Subcutaneous abdominal adipose tissue (tissue), 5 donors: ENCODE measurements at regions not wholly inside any gene's neighbourhood (a gene's known extent, or its start where the extent isn't known, plus 50 kb on each side); places are given as distances from the start of the nearest gene placed in this dataset.
"Not testable (repeated sequence)": the region's sequence is repeated elsewhere in the genome, so short reads cannot be mapped to it uniquely, and the experiment has no call there.

ENCODE experiments used
- H3K27ac ChIP-seq: one replicate; pipeline ENCODE4 v1.7.0; 2013; ENCODE audit warnings: low read depth, mild to moderate bottlenecking, inconsistent platforms, low read length, moderate library complexity
- H3K27me3 ChIP-seq, 5 donors: one replicate each; pipeline ENCODE4 v1.7.0; 2013; ENCODE audit warnings: low read length in 5 of 5, inconsistent platforms in 1 of 5; ENCODE audit not compliant: control insufficient read depth in 5 of 5, insufficient read depth in 4 of 5
- H3K36me3 ChIP-seq, 5 donors: one replicate each; pipeline ENCODE4 v1.7.0; 2013; ENCODE audit warnings: low read length in 5 of 5; ENCODE audit not compliant: control insufficient read depth in 5 of 5, insufficient read depth in 5 of 5
- H3K4me1 ChIP-seq, 5 donors: one replicate each; pipeline ENCODE4 v1.7.0; 2013; ENCODE audit warnings: low read length in 5 of 5, mild to moderate bottlenecking in 3 of 5, moderate library complexity in 1 of 5; ENCODE audit not compliant: control insufficient read depth in 5 of 5, insufficient read depth in 5 of 5
- H3K4me3 ChIP-seq, 5 donors: one replicate each; pipeline ENCODE4 v1.7.0; 2013; ENCODE audit warnings: low read length in 5 of 5, low read depth in 1 of 5
- H3K9ac ChIP-seq, 5 donors: one replicate each; pipeline ENCODE4 v1.7.0; 2013; ENCODE audit warnings: low read length in 5 of 5, mild to moderate bottlenecking in 4 of 5, moderate library complexity in 3 of 5
- H3K9me3 ChIP-seq, 5 donors: one replicate each; pipeline ENCODE4 v1.7.0; 2013; ENCODE audit warnings: low read length in 5 of 5; ENCODE audit not compliant: control insufficient read depth in 5 of 5
- donor health status: healthy.
- donor health status: healthy.
- donor health status: healthy.
- donor health status: healthy.
- donor health status: healthy.

GRCh38 chr5:38692781-38693527 is 136.5 kb upstream of the LIFR start:
- Histone ChIP-seq H3K4me1 (peaks cover 0 to 17% (median 0%) of the 10 kb centered on the region in 5 donors), H3K9me3 (no peaks in the 10 kb centered on the region)

GRCh38 chr5:38695021-38695958 is 138.8 kb upstream of the LIFR start:
- no peaks in the 10 kb centered on the region for H3K27me3 ChIP-seq
- no peak overlapping the region for H3K9ac ChIP-seq
- H3K36me3 ChIP-seq = no peaks in the 10 kb centered on the region
- H3K4me1 ChIP-seq = peaks cover 0 to 17% (median 0%) of the 10 kb centered on the region in 5 donors
- H3K9me3 ChIP-seq = no peaks in the 10 kb centered on the region
- no peak overlapping the region for H3K27ac ChIP-seq
- H3K4me3 ChIP-seq = no peak overlapping the region

More at GRCh38 chr5:38692781-38693527, 136.5 kb upstream of the LIFR start:
- peaks cover 0 to 7% (median 0%) of the 10 kb centered on the region in 5 donors for H3K27me3 ChIP-seq
- H3K4me3 ChIP-seq = no peak overlapping the region
- no peaks in the 10 kb centered on the region for H3K36me3 ChIP-seq
- H3K9ac ChIP-seq = no peak overlapping the region
- H3K27ac ChIP-seq = no peak overlapping the region

GRCh38 chr5:38697013-38697412 is 140.6 kb upstream of the LIFR start:
- Histone ChIP-seq H3K27me3 (no peaks in the 10 kb centered on the region), H3K4me1 (peaks cover 0 to 17% (median 0%) of the 10 kb centered on the region in 5 donors), H3K9me3 (no peaks in the 10 kb centered on the region), H3K9ac (no peak overlapping the region), H3K27ac (no peak overlapping the region), H3K4me3 (no peak overlapping the region), H3K36me3 (no peaks in the 10 kb centered on the region)

- H3K9me3 ChIP-seq, H3K27me3 ChIP-seq, H3K9ac ChIP-seq, H3K27ac ChIP-seq, H3K36me3 ChIP-seq, H3K4me3 ChIP-seq: not testable (repeated sequence)
- H3K4me1 ChIP-seq = peaks cover 0 to 12% (median 10%) of the 10 kb centered on the region in 5 donors
Observed at GRCh38 chr5:38705529-38705928, 140.3 kb upstream of the OSMR start.

GRCh38 chr5:38706376-38706775 is 139.4 kb upstream of the OSMR start:
- Histone ChIP-seq H3K4me3 (no peak overlapping the region), H3K9me3 (no peaks in the 10 kb centered on the region), H3K9ac (no peak overlapping the region), H3K27ac (no peak overlapping the region), H3K36me3 (no peaks in the 10 kb centered on the region), H3K27me3 (no peaks in the 10 kb centered on the region), H3K4me1 (peaks cover 0 to 12% (median 10%) of the 10 kb centered on the region in 5 donors)

GRCh38 chr5:38707352-38708210 is 138.2 kb upstream of the OSMR start:
- no peaks in the 10 kb centered on the region for H3K9me3 ChIP-seq
- H3K4me1 ChIP-seq = peaks cover 0 to 12% (median 10%) of the 10 kb centered on the region in 5 donors
- no peaks in the 10 kb centered on the region for H3K36me3 ChIP-seq
- peaks cover 0 to 3% (median 0%) of the 10 kb centered on the region in 5 donors for H3K27me3 ChIP-seq
- H3K4me3 ChIP-seq = no peak overlapping the region
- no peak overlapping the region for H3K27ac ChIP-seq
- H3K9ac ChIP-seq = no peak overlapping the region

GRCh38 chr5:38709678-38710306 is 136.0 kb upstream of the OSMR start:
- H3K9ac ChIP-seq = no peak overlapping the region
- H3K27me3 ChIP-seq = peaks cover 0 to 3% (median 0%) of the 10 kb centered on the region in 5 donors
- H3K4me1 ChIP-seq = peaks cover 0 to 12% (median 10%) of the 10 kb centered on the region in 5 donors
- H3K4me3 ChIP-seq = no peak overlapping the region
- H3K27ac ChIP-seq = no peak overlapping the region
- no peaks in the 10 kb centered on the region for H3K9me3 ChIP-seq
- no peaks in the 10 kb centered on the region for H3K36me3 ChIP-seq

GRCh38 chr5:38710627-38711026 is 135.2 kb upstream of the OSMR start:
- H3K27ac ChIP-seq = no peak overlapping the region
- no peaks in the 10 kb centered on the region for H3K9me3 ChIP-seq
- H3K27me3 ChIP-seq = peaks cover 0 to 3% (median 0%) of the 10 kb centered on the region in 5 donors
- H3K4me1 ChIP-seq = peaks cover 0 to 12% (median 10%) of the 10 kb centered on the region in 5 donors
- no peak overlapping the region for H3K4me3 ChIP-seq
- H3K36me3 ChIP-seq = no peaks in the 10 kb centered on the region
- no peak overlapping the region for H3K9ac ChIP-seq

GRCh38 chr5:38712391-38712790 is 133.4 kb upstream of the OSMR start:
- Histone ChIP-seq H3K27me3 (peaks cover 0 to 3% (median 0%) of the 10 kb centered on the region in 5 donors), H3K4me1 (peaks cover 0 to 11% (median 6%) of the 10 kb centered on the region in 5 donors), H3K36me3 (no peaks in the 10 kb centered on the region), H3K9ac (no peak overlapping the region), H3K27ac (no peak overlapping the region), H3K4me3 (no peak overlapping the region), H3K9me3 (no peaks in the 10 kb centered on the region)
